NCI-H2196 (cell line): ENCODE measurements at regions not wholly inside any gene's neighbourhood (a gene's known extent, or its start where the extent isn't known, plus 50 kb on each side); places are given as distances from the start of the nearest gene placed in this dataset.
"Not testable (repeated sequence)": the region's sequence is repeated elsewhere in the genome, so short reads cannot be mapped to it uniquely, and the experiment has no call there.

Experiments
- DNase-seq: peaks from one replicate; lab custom pipeline; 2025; ENCODE audit not compliant: unreplicated experiment; lab: John Stamatoyannopoulos, UW

- DNase-seq: no peak
Observed at GRCh38 chr3:110846971-110847370, 224.6 kb upstream of the NECTIN3 start.

- DNase-seq: no peak
Observed at GRCh38 chr3:110849064-110849463, 222.6 kb upstream of the NECTIN3 start.

- no peak for DNase-seq
Observed at GRCh38 chr3:110851736-110852135, 219.9 kb upstream of the NECTIN3 start.

- DNase-seq: no peak
Observed at GRCh38 chr3:110855207-110855606, 216.4 kb upstream of the NECTIN3 start.

GRCh38 chr3:110856916-110857315, 214.7 kb upstream of the NECTIN3 start:
- DNase-seq: no peak

- no peak for DNase-seq
Observed at GRCh38 chr3:110858549-110858948, 213.1 kb upstream of the NECTIN3 start.

GRCh38 chr3:110859336-110859735, 212.3 kb upstream of the NECTIN3 start:
- DNase-seq: no peak

GRCh38 chr3:110859993-110860392, 211.6 kb upstream of the NECTIN3 start:
- no peak for DNase-seq

- no peak for DNase-seq
Observed at GRCh38 chr3:110865934-110866333, 205.7 kb upstream of the NECTIN3 start.

- no peak for DNase-seq
Observed at GRCh38 chr3:110868106-110868505, 203.5 kb upstream of the NECTIN3 start.

GRCh38 chr3:110869736-110870135, 201.9 kb upstream of the NECTIN3 start:
- DNase-seq: no peak

- no peak for DNase-seq
Observed at GRCh38 chr3:110871869-110872268, 199.7 kb upstream of the NECTIN3 start.

GRCh38 chr3:110878692-110879091, 192.9 kb upstream of the NECTIN3 start:
- no peak for DNase-seq

- DNase-seq: peak; percentile 85
Observed at GRCh38 chr3:110881069-110881468, 190.5 kb upstream of the NECTIN3 start.

GRCh38 chr3:110886222-110886893, 185.3 kb upstream of the NECTIN3 start:
- DNase-seq: no peak

GRCh38 chr3:110887176-110887575, 184.4 kb upstream of the NECTIN3 start:
- no peak for DNase-seq

- not testable (repeated sequence) for DNase-seq
Observed at GRCh38 chr3:110888625-110889375, 182.8 kb upstream of the NECTIN3 start.

GRCh38 chr3:110889376-110889699, 182.3 kb upstream of the NECTIN3 start:
- not testable (repeated sequence) for DNase-seq

GRCh38 chr3:110894574-110894973, 177.0 kb upstream of the NECTIN3 start:
- no peak for DNase-seq

GRCh38 chr3:110895054-110895453, 176.6 kb upstream of the NECTIN3 start:
- DNase-seq: no peak

GRCh38 chr3:110897046-110897445, 174.6 kb upstream of the NECTIN3 start:
- DNase-seq: no peak

- DNase-seq: no peak
Observed at GRCh38 chr3:110900576-110900975, 171.0 kb upstream of the NECTIN3 start.

- no peak for DNase-seq
Observed at GRCh38 chr3:110901536-110901935, 170.1 kb upstream of the NECTIN3 start.
